K562 (cell line): ENCODE measurements at regions not wholly inside any gene's neighbourhood (a gene's known extent, or its start where the extent isn't known, plus 50 kb on each side); places are given as distances from the start of the nearest gene placed in this dataset.

Experiments used
- C11orf30 ChIP-seq: fragments of 450-650 bp; IDR thresholded peaks from 2 replicates; pipeline ENCODE4 v1.6.1; 2016; ENCODE audit warnings: low read depth, mild to moderate bottlenecking
- CCAR2 ChIP-seq: fragments of 200-400 bp; formaldehyde crosslinking; IDR thresholded peaks from 2 replicates; pipeline ENCODE4 v1.6.1; 2017; ENCODE audit warnings: mild to moderate bottlenecking, low read depth, low read length
- HNRNPL ChIP-seq: fragments of 200-400 bp; formaldehyde crosslinking; IDR thresholded peaks from 2 replicates; pipeline ENCODE4 v1.6.1; 2017; ENCODE audit warnings: low read depth, mild to moderate bottlenecking, low read length
- KAT8 ChIP-seq: fragments of 450-650 bp; IDR thresholded peaks from 2 replicates; pipeline ENCODE4 v1.6.1; 2016; ENCODE audit warnings: low read depth, mild to moderate bottlenecking
- NONO ChIP-seq, 2 experiments: fragments of 200-400 bp in 1 of 2; fragments of 450-650 bp in 1 of 2; formaldehyde crosslinking in 1 of 2; IDR thresholded peaks; 2 replicates each; pipeline ENCODE4 v1.6.1; 2017; ENCODE audit warnings: low read depth in 2 of 2, mild to moderate bottlenecking in 2 of 2, moderate library complexity in 2 of 2, low read length in 1 of 2
- NR1H2 ChIP-seq: sonication (generic); formaldehyde crosslinking; IDR thresholded peaks from 2 replicates; pipeline ENCODE4 v1.4.0; 2020; ENCODE audit warnings: mild to moderate bottlenecking, missing genetic modification reagents
- OTX1 ChIP-seq: fragments of 450-650 bp; formaldehyde crosslinking; IDR thresholded peaks from 2 replicates; pipeline ENCODE4 v1.4.0; 2022; ENCODE audit warnings: mild to moderate bottlenecking
- SMAD1 ChIP-seq: fragments of 150-350 bp; IDR thresholded peaks from 2 replicates; pipeline ENCODE4 v1.6.1; 2014; ENCODE audit warnings: low read length, low read depth; ENCODE audit not compliant: partially characterized antibody
- TAF7 ChIP-seq: fragments of 450-650 bp; IDR thresholded peaks from 2 replicates; pipeline ENCODE4 v1.6.1; 2016; ENCODE audit warnings: missing genetic modification characterization, missing compliant biosample characterization
- TCFL5 ChIP-seq: fragments of 250-450 bp; sonication (Bioruptor Pico); conservative IDR thresholded peaks from 2 replicates; pipeline ENCODE4 v1.6.1; 2021; ENCODE audit warnings: mild to moderate bottlenecking, moderate library complexity, matching md5 sums
- ZBTB7A ChIP-seq: IDR thresholded peaks from 2 replicates; pipeline ENCODE4 v1.6.1; 2011; ENCODE audit warnings: low read depth, mild to moderate bottlenecking, low read length, moderate library complexity, borderline replicate concordance; ENCODE audit not compliant: control insufficient read depth
- ZEB2 ChIP-seq: fragments of 450-650 bp; IDR thresholded peaks from 2 replicates; pipeline ENCODE4 v1.6.1; 2016
- ZNF224 ChIP-seq: sonication (generic); formaldehyde crosslinking; IDR thresholded peaks from 2 replicates; pipeline ENCODE4 v1.8.0; 2022; ENCODE audit warnings: mild to moderate bottlenecking, missing genetic modification reagents
- ZNF354B ChIP-seq: fragments of 250-450 bp; sonication (Bioruptor Pico); IDR thresholded peaks from 2 replicates; pipeline ENCODE4 v1.4.0; 2020
- TF ChIP-seq, protein P1 (sequence below): sonication (generic); formaldehyde crosslinking; IDR thresholded peaks from 2 replicates; pipeline ENCODE4 v1.8.0; 2022; ENCODE audit warnings: missing genetic modification reagents, mild to moderate bottlenecking, borderline replicate concordance
- TF ChIP-seq, protein P2 (sequence below): fragments of 450-650 bp; IDR thresholded peaks from 2 replicates; pipeline ENCODE4 v1.6.1; 2014; ENCODE audit warnings: low read depth, mild to moderate bottlenecking, moderate library complexity, borderline replicate concordance
- TF ChIP-seq, protein P3 (sequence below): fragments of 450-650 bp; formaldehyde crosslinking; IDR thresholded peaks from 2 replicates; pipeline ENCODE4 v1.4.0; 2022; ENCODE audit warnings: missing genetic modification characterization
- TF ChIP-seq, protein P4 (sequence below): sonication (generic); formaldehyde crosslinking; IDR thresholded peaks from 2 replicates; pipeline ENCODE4 v1.8.0; 2023; ENCODE audit warnings: mild to moderate bottlenecking, missing genetic modification reagents
- TF ChIP-seq, protein P5 (sequence below), 2 experiments: fragments of 250-450 bp in 1 of 2; fragments of 450-650 bp in 1 of 2; sonication (Bioruptor Pico) in 1 of 2; IDR thresholded peaks; 2 replicates each; pipeline versions ENCODE4 v1.6.1 to v1.8.0; 2016 to 2021; ENCODE audit warnings: mild to moderate bottlenecking in 2 of 2, moderate library complexity in 2 of 2, missing compliant biosample characterization in 1 of 2, missing genetic modification characterization in 1 of 2

DNA sequence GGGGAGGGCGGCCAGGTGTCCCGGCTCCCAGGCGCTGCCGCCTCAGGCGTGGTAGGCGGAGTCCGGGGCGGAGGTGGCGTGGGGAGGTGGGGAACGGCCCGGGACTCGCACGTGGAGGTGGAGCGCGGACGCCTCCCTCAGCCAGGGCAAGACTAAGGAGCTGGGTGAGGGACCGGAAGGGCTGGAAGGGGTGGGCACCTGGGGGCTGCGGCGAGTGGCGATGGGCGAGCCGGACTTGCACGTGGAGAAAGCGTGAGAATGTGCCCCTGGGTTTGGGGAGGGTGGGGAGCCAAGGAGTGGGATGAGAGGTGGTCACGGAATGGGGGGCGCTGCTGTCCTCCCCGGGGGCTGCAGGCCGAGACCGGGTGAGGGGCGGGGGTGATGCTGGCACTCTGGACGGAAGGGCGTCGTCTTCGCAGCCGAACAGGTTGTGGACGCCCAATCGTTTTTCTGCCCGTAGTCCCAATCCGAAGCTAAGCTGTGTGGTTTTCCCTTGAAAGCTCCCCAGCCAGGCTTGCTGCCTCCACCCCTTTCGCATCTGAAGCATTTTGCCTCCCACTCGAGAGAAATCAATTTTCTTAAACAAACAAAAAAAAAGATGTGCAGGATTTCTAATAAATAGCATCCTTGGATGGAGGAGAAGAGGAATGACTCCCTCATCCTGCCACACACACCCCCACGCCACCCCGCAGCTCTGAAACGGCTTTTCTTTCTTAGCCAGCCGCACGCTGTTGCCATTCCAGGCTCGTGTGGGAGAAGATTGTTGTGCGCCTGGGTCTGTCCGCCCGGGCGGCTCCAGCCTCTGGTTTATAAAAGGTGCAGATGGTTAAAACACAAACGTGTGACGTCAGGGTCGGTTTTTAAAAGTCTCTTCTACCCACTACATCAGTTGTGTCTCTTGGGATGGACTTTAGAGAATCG lies 62.5 kb upstream of the ANKRD28 start (continued):
- TF ChIP-seq ZNF224 = no peak
- no peak for TF ChIP-seq NONO (IDR thresholded peaks at IDR 0.05; ENCODE audit: low read depth in 2 of 2, low read length in 1 of 2)
- TF ChIP-seq, protein P1, sequence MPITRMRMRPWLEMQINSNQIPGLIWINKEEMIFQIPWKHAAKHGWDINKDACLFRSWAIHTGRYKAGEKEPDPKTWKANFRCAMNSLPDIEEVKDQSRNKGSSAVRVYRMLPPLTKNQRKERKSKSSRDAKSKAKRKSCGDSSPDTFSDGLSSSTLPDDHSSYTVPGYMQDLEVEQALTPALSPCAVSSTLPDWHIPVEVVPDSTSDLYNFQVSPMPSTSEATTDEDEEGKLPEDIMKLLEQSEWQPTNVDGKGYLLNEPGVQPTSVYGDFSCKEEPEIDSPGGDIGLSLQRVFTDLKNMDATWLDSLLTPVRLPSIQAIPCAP (CRISPR knock-in tag) = no peak
- no peak for TF ChIP-seq SMAD1
- TF ChIP-seq NR1H2 (CRISPR knock-in tag) = no peak
- TF ChIP-seq, protein P2, sequence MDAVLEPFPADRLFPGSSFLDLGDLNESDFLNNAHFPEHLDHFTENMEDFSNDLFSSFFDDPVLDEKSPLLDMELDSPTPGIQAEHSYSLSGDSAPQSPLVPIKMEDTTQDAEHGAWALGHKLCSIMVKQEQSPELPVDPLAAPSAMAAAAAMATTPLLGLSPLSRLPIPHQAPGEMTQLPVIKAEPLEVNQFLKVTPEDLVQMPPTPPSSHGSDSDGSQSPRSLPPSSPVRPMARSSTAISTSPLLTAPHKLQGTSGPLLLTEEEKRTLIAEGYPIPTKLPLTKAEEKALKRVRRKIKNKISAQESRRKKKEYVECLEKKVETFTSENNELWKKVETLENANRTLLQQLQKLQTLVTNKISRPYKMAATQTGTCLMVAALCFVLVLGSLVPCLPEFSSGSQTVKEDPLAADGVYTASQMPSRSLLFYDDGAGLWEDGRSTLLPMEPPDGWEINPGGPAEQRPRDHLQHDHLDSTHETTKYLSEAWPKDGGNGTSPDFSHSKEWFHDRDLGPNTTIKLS = no peak
- TF ChIP-seq OTX1 (CRISPR knock-in tag) = 0 out of 2 replicates have a peak, but pooled peaks have one; percentile 39
- TF ChIP-seq, protein P3, sequence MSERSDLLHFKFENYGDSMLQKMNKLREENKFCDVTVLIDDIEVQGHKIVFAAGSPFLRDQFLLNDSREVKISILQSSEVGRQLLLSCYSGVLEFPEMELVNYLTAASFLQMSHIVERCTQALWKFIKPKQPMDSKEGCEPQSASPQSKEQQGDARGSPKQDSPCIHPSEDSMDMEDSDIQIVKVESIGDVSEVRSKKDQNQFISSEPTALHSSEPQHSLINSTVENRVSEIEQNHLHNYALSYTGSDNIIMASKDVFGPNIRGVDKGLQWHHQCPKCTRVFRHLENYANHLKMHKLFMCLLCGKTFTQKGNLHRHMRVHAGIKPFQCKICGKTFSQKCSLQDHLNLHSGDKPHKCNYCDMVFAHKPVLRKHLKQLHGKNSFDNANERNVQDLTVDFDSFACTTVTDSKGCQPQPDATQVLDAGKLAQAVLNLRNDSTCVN (CRISPR knock-in tag) = peak; percentile 51; the same call in 1 of the 2 replicates
- TF ChIP-seq TAF7 = no peak
- 0 out of 2 replicates have a peak, but pooled peaks have one; percentile 62 for TF ChIP-seq HNRNPL
- no peak; the same call in 1 of the 2 replicates for TF ChIP-seq ZEB2
- no peak for TF ChIP-seq CCAR2
- no peak for TF ChIP-seq KAT8
- no peak for TF ChIP-seq TCFL5 (CRISPR knock-in tag)
- TF ChIP-seq, protein P4, sequence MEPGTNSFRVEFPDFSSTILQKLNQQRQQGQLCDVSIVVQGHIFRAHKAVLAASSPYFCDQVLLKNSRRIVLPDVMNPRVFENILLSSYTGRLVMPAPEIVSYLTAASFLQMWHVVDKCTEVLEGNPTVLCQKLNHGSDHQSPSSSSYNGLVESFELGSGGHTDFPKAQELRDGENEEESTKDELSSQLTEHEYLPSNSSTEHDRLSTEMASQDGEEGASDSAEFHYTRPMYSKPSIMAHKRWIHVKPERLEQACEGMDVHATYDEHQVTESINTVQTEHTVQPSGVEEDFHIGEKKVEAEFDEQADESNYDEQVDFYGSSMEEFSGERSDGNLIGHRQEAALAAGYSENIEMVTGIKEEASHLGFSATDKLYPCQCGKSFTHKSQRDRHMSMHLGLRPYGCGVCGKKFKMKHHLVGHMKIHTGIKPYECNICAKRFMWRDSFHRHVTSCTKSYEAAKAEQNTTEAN (CRISPR knock-in tag) = no peak
- TF ChIP-seq C11orf30 = no peak
- TF ChIP-seq ZBTB7A = peak; percentile 86
- no peak for TF ChIP-seq ZNF354B
- TF ChIP-seq, protein P5, sequence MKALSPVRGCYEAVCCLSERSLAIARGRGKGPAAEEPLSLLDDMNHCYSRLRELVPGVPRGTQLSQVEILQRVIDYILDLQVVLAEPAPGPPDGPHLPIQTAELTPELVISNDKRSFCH (CRISPR knock-in tag; IDR thresholded peaks at IDR 0.05) = no peak
- TF ChIP-seq, protein P5 (tag; IDR thresholded peaks at IDR 0.05) = no peak
